Lower leg skin (tissue), 4 donors: ENCODE measurements at regions not wholly inside any gene's neighbourhood (a gene's known extent, or its start where the extent isn't known, plus 50 kb on each side); places are given as distances from the start of the nearest gene placed in this dataset.

Experiments used
- DNase-seq, 2 donors: peaks; one replicate each; pipeline ENCODE4 v3.0.0-alpha.2; 2019; ENCODE audit warnings: low spot score in 2 of 2
- H3K4me3 ChIP-seq: fragments of 200-600 bp; sonication (generic); 2 replicates; pipeline ENCODE4 v1.5.1; 2017; ENCODE audit warnings: mild to moderate bottlenecking, low read depth; ENCODE audit not compliant: poor library complexity, severe bottlenecking
- CTCF ChIP-seq, 3 donors: fragments of 450-650 bp; IDR thresholded peaks; one replicate each; pipeline ENCODE4 v1.5.1; 2016; ENCODE audit warnings: antibody characterized with exemption in 3 of 3, mild to moderate bottlenecking in 3 of 3, moderate library complexity in 2 of 3
- POLR2A ChIP-seq, 2 donors: fragments of 450-650 bp; IDR thresholded peaks; one replicate each; pipeline ENCODE4 v1.6.1; 2016 to 2017; ENCODE audit warnings: antibody characterized with exemption in 2 of 2, mild to moderate bottlenecking in 1 of 2, moderate library complexity in 1 of 2
- WGBS, 2 donors: methylation state at CpG; one replicate each; pipeline ENCODE4 v1.1.5; 2018; 5-methylcytosine and 5-hydroxymethylcytosine counted together
- intact Hi-C: fragments of 100-400 bp; cut with DNase I; formaldehyde crosslinking; loops from one replicate; pipeline ENCODE4 v1.15.0; 2023; ENCODE audit warnings: low total_unique reads

- no peak for DNase-seq
- intact Hi-C loops: no loop called here
These were observed 115.8 kb upstream of the SORCS1 start for GRCh38 chr10:107280293-107280692.

GRCh38 chr10:107277591-107277990 lies 113.1 kb upstream of the SORCS1 start:
- 77 to 78% methylated on average over 2 of the region's 2 CpGs for WGBS, 2 donors
- TF ChIP-seq POLR2A (IDR thresholded peaks at IDR 0.05): no peak
- no peak for TF ChIP-seq CTCF (IDR thresholded peaks at IDR 0.05)

More at GRCh38 chr10:107280293-107280692, 115.8 kb upstream of the SORCS1 start:
- WGBS, 2 donors: 64 to 69% methylated on average over 3 of the region's 3 CpGs
- no peak for TF ChIP-seq CTCF (IDR thresholded peaks at IDR 0.05)
- no peak overlapping the region for H3K4me3 ChIP-seq

GRCh38 chr10:107275806-107276205 lies 111.3 kb upstream of the SORCS1 start:
- intact Hi-C loops: no loop called here
- no peak for TF ChIP-seq POLR2A (IDR thresholded peaks at IDR 0.05)
- TF ChIP-seq CTCF (IDR thresholded peaks at IDR 0.05): no peak
- WGBS, 2 donors: 69 to 74% methylated on average over 3 of the region's 3 CpGs
- DNase-seq: no peak
- H3K4me3 ChIP-seq: no peak overlapping the region

More at GRCh38 chr10:107277591-107277990, 113.1 kb upstream of the SORCS1 start:
- intact Hi-C loops: no loop called here
- DNase-seq: no peak
- H3K4me3 ChIP-seq: no peak overlapping the region

- no peak overlapping the region for H3K4me3 ChIP-seq
- DNase-seq: no peak
- intact Hi-C loops: no loop called here
- TF ChIP-seq POLR2A (IDR thresholded peaks at IDR 0.05): no peak
- TF ChIP-seq CTCF (IDR thresholded peaks at IDR 0.05): no peak
These were observed 105.1 kb upstream of the SORCS1 start for GRCh38 chr10:107269626-107270025.

- TF ChIP-seq POLR2A (IDR thresholded peaks at IDR 0.05) (no peak), CTCF (IDR thresholded peaks at IDR 0.05) (no peak)
- H3K4me3 ChIP-seq: no peak overlapping the region
- WGBS, 2 donors: 56 to 63% methylated on average over 6 of the region's 6 CpGs
- DNase-seq: no peak
- intact Hi-C loops: no loop called here
These were observed 100.2 kb upstream of the SORCS1 start for GRCh38 chr10:107264742-107265141.

- intact Hi-C loops: no loop called here
- TF ChIP-seq CTCF (IDR thresholded peaks at IDR 0.05): no peak
- TF ChIP-seq POLR2A (IDR thresholded peaks at IDR 0.05): no peak
- no peak for DNase-seq
- H3K4me3 ChIP-seq: no peak overlapping the region
- 78 to 86% methylated on average over 5 of the region's 5 CpGs for WGBS, 2 donors
These were observed 79.6 kb upstream of the SORCS1 start for GRCh38 chr10:107244122-107244521.
